HG03442 (cell line): ENCODE measurements at regions not wholly inside any gene's neighbourhood (a gene's known extent, or its start where the extent isn't known, plus 50 kb on each side); places are given as distances from the start of the nearest gene placed in this dataset.

Experiments used
- ATAC-seq: cut with Tn5 transposase; IDR thresholded peaks from one replicate; pipeline ENCODE4 v1.9.1; 2021; ENCODE audit warnings: mild to moderate bottlenecking, moderate library complexity; ENCODE audit not compliant: unreplicated experiment

- ATAC-seq = no peak
These were observed 212.7 kb upstream of the C1QTNF7 start for GRCh38 chr4:15215109-15215508.

- no peak for ATAC-seq
These were observed 201.6 kb upstream of the C1QTNF7 start for GRCh38 chr4:15226203-15226602.

GRCh38 chr4:15231265-15232091, 196.4 kb upstream of the C1QTNF7 start:
- peak; percentile 78 for ATAC-seq

GRCh38 chr4:15232366-15233263, 195.2 kb upstream of the C1QTNF7 start:
- ATAC-seq = no peak

GRCh38 chr4:15233264-15233597, 194.6 kb upstream of the C1QTNF7 start:
- no peak for ATAC-seq

GRCh38 chr4:15233626-15234025, 194.2 kb upstream of the C1QTNF7 start:
- ATAC-seq = no peak

- ATAC-seq = no peak
These were observed 193.5 kb upstream of the C1QTNF7 start for GRCh38 chr4:15234116-15234855.

GRCh38 chr4:15234856-15235126, 193.0 kb upstream of the C1QTNF7 start:
- no peak for ATAC-seq

- no peak for ATAC-seq
These were observed 192.7 kb upstream of the C1QTNF7 start for GRCh38 chr4:15235135-15235534.

GRCh38 chr4:15237648-15238230, 190.1 kb upstream of the C1QTNF7 start:
- no peak for ATAC-seq

- ATAC-seq = peak; percentile 70
These were observed 189.1 kb upstream of the C1QTNF7 start for GRCh38 chr4:15238720-15239119.

GRCh38 chr4:15239866-15240265, 188.0 kb upstream of the C1QTNF7 start:
- ATAC-seq = no peak

GRCh38 chr4:15240764-15241163, 187.1 kb upstream of the C1QTNF7 start:
- no peak for ATAC-seq

GRCh38 chr4:15242021-15242420, 185.8 kb upstream of the C1QTNF7 start:
- no peak for ATAC-seq

GRCh38 chr4:15244354-15244753, 183.5 kb upstream of the C1QTNF7 start:
- ATAC-seq = no peak

- no peak for ATAC-seq
These were observed 182.8 kb upstream of the C1QTNF7 start for GRCh38 chr4:15245006-15245530.

GRCh38 chr4:15250021-15250441, 177.8 kb upstream of the C1QTNF7 start:
- ATAC-seq = no peak

GRCh38 chr4:15253349-15253748, 174.5 kb upstream of the C1QTNF7 start:
- peak; percentile 94 for ATAC-seq

- ATAC-seq = no peak
These were observed 173.5 kb upstream of the C1QTNF7 start for GRCh38 chr4:15254236-15254880.

GRCh38 chr4:15255537-15255936, 172.3 kb upstream of the C1QTNF7 start:
- ATAC-seq = no peak
